H7 (cell line): ENCODE measurements at regions not wholly inside any gene's neighbourhood (a gene's known extent, or its start where the extent isn't known, plus 50 kb on each side); places are given as distances from the start of the nearest gene placed in this dataset.

Experiments
- DNase-seq: peaks from one replicate; pipeline ENCODE4 v3.0.0; 2012
- H3K27me3 ChIP-seq: 2 replicates; pipeline ENCODE4 v1.6.0; 2011; ENCODE audit warnings: mild to moderate bottlenecking, low read length; ENCODE audit not compliant: control insufficient read depth, insufficient read depth
- H3K36me3 ChIP-seq: replicated peaks from 2 replicates; pipeline ENCODE4 v1.5.1; 2011; ENCODE audit warnings: low read length; ENCODE audit not compliant: control insufficient read depth, insufficient read depth
- H3K4me3 ChIP-seq: 2 replicates; pipeline ENCODE4 v1.5.1; 2011; ENCODE audit warnings: low read depth, mild to moderate bottlenecking, control low read depth, low read length, moderate library complexity; ENCODE audit not compliant: insufficient read depth

DNA sequence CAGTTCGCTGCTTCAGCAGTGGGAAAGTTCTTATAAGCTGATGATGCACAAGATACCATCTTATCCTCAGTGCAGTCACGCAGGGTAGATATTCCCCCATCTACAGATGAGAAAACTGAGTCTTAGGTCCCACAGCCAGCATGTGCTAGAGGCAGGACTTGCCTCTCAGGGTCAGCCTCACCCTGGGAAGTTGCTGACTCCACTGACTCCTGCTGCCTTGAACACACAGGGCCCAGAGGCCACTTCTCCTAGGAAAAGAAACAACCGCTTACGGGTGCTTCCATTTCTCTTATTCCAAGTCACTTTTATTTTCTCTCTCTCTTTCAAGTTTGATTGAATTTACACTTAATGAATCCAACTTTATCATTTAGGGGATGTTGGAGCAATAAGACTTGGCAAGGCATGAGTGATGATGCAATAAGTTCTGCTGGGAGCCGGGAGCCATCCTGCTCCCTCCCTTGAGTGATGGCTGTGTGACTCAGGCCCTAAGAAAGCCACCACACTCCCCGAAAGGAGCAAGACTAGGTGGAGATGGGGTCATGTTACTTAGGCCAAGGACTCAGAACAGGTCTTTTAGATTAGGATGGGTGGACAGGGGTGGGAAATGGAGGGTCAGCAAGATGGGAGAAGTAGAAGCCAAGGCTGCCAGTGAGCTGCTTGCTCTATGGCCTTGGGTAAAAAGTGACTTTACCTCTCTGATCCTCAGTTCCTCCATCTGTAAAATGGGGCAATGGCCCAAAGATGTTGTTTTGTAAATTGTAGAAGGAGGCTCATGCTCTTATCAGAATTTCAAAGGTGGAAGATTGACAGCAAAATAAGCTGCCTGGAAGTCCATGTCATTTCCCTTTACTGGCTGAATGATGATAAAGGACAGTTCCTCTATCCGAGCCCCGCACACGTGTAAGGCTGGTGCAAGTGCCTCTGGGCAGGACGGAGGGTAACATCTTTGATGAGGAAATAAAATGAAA, 67.4 kb upstream of the ZNF618 start:
- no peak for DNase-seq
- H3K4me3 ChIP-seq = no peak overlapping the region
- no peaks in the 10 kb centered on the region for H3K27me3 ChIP-seq
- no peaks in the 10 kb centered on the region for H3K36me3 ChIP-seq

DNA sequence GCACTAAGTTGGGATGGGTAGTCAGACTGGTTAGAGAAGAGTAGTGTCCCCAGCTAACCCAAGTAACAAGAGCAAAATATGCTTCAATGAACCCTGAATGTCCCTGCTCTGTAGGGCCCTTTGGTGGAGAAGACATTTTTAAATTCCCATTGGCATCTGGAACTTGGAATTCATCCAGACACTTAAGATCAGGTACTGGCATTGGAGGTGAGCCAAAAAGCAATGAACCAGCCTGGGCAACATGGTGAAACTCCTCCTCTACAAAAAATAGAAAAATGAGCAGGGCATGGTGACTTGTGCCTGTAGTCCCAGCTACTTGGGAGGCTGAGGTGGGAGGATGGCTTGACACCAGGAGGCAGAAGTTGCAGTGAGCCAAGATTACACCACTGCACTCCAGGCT, 58.9 kb upstream of the ZNF618 start:
- Histone ChIP-seq H3K4me3 (no peak overlapping the region), H3K27me3 (no peaks in the 10 kb centered on the region), H3K36me3 (no peaks in the 10 kb centered on the region)
- DNase-seq = no peak

DNA sequence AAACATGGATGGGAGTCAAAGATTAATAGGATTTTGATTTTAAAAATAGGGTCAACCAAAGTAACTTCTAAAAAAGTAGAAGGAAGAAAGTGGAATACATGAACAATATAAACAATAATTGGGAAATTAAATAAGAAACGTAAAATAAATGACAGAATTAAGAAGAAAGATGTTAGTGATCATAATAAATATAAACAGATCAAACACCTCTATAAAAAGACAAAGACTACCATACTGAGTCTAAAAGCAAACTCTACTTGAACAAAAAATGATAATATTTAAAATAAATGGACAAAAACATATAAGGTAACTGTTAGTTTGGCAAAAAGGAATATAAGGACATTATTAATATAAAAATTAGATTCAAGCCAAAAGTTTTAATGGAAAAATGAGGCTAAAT, 57.7 kb upstream of the ZNF618 start:
- Histone ChIP-seq H3K27me3 (no peaks in the 10 kb centered on the region), H3K36me3 (no peaks in the 10 kb centered on the region), H3K4me3 (no peak overlapping the region)
- no peak for DNase-seq

- H3K27me3 ChIP-seq = no peaks in the 10 kb centered on the region
- no peak overlapping the region for H3K4me3 ChIP-seq
- H3K36me3 ChIP-seq = no peaks in the 10 kb centered on the region
- DNase-seq = no peak
Observed at GRCh38 chr9:113822315-113822714, 53.8 kb upstream of the ZNF618 start.

GRCh38 chr9:113823421-113823820, 52.7 kb upstream of the ZNF618 start:
- H3K27me3 ChIP-seq = no peaks in the 10 kb centered on the region
- no peak for DNase-seq
- H3K4me3 ChIP-seq = no peak overlapping the region
- no peaks in the 10 kb centered on the region for H3K36me3 ChIP-seq
